GM18867 (cell line): ENCODE measurements at regions not wholly inside any gene's neighbourhood (a gene's known extent, or its start where the extent isn't known, plus 50 kb on each side); places are given as distances from the start of the nearest gene placed in this dataset.
A peak's percentile ranks its signal among the peaks of the same experiment; 100 is the strongest.

Experiments used
- ATAC-seq: cut with Tn5 transposase; IDR thresholded peaks from one replicate; pipeline ENCODE4 v1.9.1; 2021; ENCODE audit warnings: mild to moderate bottlenecking, moderate library complexity; ENCODE audit not compliant: unreplicated experiment

DNA sequence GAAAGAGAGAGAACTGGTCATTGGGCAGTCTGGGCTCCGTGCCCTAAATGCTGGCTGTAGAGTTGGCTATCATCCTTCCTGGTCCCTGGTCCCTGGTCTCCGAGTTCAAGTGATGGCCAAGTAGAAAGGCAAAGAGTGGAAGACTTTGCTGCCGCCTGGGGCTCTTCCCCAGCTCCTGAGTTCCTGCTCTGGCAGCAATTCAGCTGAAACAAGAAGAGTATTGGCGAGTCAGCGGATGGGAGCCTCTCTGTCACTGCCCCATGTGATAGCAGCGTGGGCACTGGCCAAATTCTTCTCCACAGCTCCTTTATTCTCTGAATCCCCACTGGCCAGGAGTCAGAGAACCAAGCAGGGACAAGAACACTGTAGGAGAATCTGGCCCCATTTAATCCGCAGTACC is 351.0 kb upstream of the POU3F3 start:
- ATAC-seq = no peak

DNA sequence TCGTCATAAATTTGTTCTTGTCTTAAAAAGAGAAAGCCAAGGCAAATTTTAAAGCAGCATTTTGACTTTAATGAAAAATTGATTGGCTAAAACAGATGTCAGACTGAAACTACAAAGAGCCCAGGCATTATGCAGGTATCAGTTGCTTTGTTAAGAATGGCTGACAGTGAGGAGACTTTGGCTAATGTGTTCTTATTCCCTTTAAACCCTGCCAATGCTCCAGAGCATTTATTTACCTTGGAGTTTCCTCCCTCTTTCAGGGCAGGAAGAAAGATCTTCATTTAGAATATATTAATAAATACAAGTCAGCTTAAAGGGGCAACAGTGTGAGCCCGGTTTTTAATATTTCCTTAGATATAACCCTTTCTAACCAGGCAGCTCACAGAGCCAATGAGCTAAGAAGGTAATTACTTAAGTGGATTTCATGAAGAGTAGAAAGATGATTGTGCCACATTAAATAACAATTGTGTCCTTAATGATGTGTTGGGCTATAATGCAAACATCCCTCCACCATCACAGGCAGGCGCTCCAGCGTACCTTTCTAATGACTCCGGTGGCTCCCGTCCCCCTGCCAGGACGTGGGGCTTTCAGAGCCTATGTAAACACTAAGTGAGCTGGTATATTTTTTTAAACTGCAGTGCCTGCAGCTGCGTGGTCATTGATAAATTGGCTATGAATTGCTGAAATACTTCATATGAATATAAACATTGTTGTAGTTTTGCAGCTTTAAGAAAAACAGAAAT is 349.4 kb upstream of the POU3F3 start:
- ATAC-seq = no peak

DNA sequence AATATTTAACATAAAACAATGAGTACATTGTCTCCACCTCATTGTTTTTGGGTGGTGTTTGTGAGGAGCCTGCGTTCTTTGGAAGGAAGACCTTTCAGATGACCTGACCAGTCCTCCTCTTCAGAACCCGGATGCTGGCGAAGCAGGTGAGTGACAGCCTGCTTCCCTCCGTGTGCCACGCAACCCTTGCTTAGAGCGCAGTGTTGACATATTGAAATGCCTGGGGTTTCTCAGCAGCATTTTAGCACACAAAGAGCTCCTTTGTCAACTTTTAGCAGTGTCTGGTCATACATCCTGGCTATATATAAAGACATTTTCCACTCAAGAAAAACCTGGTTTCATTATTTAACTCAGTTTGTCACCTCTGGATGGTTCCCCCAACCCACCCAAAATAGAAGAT is 335.7 kb upstream of the POU3F3 start:
- no peak for ATAC-seq

DNA sequence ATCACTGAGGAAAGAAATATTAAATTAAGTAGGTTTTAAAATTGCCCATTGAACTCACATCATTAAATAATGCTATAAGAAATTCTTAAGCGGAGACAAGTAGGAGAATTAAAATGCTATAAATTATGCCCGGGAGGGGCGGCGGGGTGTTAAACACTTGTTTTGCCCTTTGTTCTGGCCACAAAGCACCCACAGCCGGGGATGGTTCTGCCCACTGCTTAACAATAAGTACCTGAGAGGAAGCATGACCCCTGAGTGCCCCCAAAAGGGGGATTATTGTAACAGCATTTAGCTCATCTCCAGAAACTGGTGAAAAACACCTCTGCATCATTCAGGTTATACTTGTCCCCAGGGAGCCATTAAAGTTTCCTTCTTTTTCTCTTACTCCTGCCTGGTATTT is 332.7 kb upstream of the POU3F3 start:
- ATAC-seq = no peak

DNA sequence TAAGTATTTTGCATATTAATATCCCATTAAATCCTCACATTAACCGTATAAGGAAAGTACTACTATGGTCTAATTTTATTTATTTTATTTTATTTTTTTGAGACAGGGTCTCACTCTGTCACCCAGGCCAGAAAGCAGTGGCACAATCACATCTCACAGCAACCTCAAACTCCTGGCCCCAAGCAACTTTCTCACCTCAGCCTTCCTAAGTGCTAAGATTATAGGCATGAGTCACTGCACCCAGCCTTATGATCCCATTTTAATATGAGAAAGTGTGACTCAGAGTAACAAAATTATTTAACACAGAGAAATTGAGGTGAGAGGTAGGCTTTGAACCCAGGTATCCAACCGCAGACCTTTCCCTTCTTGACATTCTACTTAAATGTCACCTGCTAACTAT is 330.0 kb upstream of the POU3F3 start:
- ATAC-seq = no peak

DNA sequence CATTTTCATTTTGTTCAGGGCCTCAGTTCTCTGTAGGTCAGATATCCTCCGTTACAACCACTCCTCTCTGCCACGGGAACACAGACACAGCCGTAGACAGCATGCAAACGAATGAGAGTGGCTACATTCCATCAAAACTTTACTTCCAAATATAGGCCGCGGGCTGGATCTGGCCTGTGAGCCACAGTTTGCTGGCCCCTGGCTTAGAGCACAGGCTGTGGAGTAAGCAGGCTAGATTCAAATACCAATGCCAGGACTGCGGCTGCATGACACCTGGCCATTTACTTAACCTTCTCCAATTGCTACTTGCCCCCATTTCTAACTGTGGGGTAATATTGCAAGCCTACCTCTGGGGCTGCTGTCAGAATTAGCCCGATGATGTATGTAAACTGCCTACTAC is 325.8 kb upstream of the POU3F3 start:
- ATAC-seq = no peak

DNA sequence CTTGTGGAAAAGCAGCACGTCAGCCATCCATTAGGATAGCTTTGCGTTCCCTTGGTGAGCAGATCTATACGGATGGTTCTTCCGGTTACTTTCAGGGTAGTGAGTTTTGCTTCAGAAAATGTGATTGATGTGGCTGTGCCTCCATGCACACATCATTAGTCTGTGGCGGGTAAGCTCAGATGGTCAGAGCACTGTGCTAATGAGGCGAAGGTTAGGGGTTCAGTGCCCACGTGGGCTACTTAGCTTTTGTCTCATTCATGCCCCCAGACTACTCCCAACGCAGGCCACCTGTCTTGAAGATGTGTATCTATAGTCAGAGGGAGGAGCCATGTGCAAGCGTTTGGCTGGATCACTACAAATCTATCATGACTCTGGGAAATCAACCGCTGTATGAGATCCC is 322.8 kb upstream of the POU3F3 start:
- ATAC-seq = no peak

DNA sequence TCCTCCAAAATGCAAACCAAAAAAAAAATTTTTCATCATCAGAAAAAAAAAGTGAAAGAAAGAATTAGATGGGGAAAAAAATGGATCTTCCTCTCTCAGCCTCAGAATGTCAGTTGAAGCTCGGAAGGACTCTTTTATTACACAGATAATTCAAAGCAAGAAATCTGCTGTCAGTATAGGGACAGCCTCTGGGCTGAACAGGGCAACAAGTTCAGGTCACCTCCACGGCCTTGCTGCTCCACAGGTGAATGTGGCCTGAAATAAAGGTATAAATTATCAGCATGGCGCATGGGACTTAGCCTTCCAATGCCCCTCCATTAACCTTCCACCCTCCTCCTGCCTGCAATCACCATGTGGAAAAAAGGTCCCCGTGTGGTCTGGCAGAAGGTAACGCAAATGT is 316.8 kb upstream of the POU3F3 start:
- no peak for ATAC-seq

DNA sequence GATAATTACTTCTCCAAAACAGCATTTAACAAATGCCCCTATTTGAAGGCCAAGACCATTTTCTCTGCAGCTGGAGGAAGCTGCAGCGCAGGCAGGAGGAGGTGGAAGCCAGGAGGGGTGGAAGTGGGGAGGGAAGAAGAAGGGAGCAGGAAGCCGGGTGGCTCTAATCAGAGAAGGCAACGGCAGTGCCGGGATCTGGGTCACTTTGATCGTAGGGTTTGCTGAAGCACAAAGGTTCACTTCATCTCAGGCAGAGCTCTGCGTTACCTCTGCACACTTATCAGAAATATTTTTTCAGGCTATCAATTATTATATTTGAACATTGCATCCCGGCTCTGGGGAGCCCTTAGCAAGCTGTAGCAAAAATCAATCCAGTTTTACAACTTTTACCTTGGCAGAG is 315.8 kb upstream of the POU3F3 start:
- ATAC-seq = no peak

DNA sequence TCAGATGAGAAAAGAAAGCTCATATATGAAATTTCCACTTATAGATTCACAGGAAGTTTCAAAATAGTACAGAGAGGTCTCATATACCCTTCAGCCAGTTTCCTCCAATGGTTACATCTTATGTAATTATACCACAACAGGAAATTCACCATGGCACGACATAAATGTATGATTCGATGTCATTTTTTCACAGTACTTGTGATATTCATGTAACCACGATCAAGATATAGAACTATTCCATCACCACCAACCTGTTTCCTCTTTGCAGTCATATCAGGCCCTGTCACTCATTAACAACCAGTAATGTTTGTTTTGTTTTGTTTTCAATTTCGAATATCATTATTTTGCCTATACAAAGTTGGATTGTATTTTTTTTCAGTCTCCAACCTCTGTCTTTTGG is 314.3 kb upstream of the POU3F3 start:
- peak; percentile 73 for ATAC-seq

DNA sequence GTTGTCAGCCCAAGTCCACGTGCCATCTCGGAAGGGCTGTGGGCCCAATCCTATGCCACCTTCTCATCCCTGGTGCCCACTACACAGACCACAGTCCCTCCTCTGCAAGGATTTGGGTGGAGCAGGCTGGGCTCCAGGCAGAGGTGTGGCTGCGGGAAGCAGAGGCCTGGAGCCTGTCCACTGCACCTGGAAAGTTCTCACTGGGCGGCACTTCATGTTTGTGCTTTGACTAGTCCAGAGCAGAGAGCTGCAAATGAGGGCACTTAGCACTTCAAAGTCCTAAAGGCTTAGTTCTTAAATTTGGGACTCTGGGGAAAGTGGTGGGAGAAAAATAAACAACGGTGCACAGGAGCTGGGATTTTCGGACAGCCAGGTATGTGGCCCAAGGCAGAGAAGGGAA is 308.9 kb upstream of the POU3F3 start:
- no peak for ATAC-seq

DNA sequence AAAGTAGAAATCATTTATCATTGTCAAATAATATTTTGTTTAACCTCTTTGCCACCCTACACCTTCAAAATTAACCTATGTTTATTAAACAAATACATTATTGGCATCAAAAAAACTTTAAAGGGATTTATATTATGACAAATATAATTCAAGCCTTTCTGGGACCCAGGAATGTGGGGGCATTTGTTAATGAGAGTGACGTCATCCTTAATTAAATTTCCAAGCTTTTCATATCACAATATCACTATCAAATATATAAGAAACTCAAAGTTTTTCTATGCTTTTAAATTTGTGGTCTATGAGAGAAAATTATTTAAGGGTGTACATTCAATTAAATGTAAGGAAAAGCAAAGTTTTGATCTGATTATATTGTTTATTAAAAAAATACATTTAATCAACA is 307.4 kb upstream of the POU3F3 start:
- ATAC-seq = no peak

DNA sequence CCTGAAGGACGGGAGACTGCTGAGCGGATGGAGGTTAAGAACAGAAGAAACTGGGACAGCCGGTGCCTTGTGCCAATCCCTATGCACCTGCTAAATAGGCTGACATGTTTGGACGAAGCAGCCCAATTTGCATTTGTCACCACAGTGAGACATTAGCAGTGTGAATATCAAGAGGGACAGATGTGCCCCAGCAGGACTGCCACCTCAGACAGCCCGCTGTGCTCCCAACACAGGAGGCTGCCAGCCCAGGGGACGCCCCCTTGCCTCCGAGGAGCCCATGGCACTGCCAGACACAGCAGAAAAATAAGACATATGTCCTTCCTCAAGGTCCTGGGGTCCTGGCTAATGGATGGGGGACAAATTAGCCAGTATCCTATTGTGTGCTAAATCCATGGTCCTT is 306.7 kb upstream of the POU3F3 start:
- no peak for ATAC-seq

DNA sequence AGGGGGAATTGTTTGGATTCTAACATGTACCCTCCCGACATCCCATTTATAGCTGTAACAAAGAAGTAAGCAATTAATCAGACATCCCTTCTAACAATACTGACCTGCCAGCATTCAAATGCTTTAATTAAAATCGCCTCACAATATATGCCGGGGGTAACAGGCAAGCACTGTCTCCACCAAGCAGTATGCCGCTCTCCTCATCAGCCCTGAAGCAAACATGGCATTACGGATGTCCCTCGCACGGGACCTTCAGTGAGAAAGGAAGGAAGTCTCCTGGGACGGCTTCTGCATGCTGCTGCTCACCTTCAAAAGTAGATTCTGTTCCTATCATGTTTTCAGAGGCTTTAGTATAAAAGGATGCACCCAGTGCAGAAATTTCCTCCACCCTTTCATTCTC is 292.7 kb upstream of the POU3F3 start:
- no peak for ATAC-seq

DNA sequence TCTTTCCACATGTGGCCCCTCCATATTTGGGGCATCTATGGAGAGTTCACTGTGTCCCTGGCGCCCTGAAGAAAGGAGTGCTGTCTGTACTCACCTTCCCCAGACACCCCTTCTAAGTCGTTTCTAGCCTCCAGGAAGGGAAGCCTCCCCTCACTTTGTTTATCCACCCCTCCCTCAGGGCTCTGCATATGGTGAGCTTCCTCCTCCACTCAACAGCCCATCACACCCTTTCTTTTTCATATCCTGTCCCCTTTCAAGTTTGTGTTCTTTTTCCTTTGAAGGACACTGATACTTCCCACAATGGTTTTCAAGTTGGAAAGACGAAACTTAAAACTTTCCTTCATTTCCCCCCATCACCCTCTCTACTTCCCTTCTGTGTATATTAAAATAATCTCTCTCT is 291.4 kb upstream of the POU3F3 start:
- ATAC-seq = no peak

DNA sequence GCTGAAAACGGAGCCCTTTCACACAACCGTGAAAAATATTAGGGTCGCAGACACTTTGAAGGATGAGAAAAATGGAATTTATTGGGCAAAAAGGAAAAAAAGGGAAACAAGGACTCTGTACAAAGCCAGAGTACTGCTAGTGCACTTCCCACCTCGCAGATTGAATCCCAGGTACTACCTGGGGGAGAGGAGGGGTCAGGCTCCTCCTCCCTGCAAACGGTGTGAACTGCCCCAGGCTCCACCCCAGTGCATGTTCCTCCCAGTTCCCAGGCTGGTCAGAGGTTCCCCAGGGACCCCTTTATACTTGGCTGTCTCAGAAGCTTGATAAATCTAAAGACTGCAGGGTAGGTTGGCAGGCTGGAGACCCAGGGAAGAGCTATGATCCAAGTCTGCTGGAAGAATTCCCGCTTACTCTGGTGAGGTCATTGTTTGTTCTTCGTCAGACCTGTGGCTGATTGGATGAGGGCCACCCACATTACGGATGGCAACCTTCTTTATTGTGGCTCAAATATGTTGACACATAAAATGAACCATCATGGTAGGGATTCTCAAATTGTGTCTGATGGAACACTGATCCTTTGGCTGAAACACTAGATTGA is 290.4 kb upstream of the POU3F3 start:
- ATAC-seq = no peak

DNA sequence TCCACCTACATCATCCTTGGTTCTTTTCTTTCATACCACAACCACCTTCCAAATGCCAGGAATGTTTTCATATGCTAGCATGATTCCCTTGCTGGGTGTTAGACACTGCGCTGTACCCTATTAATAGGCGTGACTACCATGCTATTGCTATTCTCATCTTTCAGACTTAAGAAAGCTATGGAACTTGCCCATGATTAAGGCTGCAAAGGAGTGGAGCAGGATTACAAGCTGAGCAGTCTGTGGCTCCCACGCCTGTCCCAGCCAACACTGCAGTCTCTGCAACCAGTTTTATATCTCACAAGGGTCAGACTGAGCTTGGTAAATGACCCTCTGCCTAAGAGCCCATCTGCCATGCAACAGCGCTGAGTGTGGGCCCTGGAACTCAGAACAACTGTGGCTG is 285.7 kb upstream of the POU3F3 start:
- no peak for ATAC-seq

DNA sequence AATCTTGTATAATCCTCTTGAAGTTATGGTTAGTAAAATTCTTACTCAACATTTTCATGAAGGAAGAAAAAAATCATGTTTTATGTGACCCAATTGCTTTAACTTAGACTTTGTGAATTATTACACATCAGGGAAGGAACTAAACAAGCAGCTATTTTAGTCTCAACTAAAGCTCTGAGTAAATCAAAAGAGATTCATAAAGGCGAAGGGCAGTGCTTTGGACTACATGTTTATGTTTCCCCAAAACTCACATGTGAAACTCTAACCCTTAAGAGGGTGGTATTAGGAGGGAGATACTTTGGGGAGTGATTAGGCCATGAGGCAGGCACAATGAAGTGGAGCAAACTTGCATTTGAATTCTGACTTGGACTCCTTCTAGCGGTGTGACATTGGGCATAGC is 283.7 kb upstream of the POU3F3 start:
- no peak for ATAC-seq

DNA sequence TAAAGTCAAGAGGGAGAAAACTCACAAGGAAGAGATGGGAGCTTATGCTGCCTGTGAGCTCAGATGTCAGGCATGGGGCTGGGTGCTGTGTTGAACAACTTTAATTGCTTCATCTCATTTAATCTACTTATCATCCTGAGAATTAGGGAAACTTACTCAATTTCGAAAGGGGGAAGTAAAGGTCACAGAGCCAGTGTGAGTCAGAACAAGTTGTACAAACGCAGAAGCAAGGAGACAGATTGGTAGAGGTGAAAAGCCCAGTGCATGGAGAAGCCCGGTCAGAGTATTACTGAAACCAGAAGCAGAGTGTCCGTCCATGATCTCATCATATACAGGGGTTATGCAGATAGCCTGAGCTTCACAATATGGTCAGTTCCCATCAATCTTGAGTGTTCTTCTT is 281.1 kb upstream of the POU3F3 start:
- ATAC-seq = no peak

DNA sequence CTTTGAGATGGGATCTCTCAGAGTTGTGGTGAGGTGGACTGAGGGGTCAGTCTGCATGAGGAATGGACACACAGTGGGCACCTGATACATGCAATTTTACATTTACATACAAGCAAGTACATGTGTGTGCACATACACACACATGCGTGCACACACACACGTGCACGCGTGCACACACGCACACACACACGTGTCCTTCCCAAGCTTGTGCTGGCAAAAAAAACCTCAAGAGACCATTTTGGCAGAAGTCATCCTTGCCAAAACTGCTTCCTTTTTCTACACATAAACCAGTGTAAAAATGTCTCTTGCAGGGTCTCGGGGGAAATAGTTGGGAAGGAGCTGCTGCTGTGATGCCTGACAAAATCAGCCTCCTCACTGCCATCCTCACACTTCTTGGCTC is 279.5 kb upstream of the POU3F3 start:
- ATAC-seq = no peak

DNA sequence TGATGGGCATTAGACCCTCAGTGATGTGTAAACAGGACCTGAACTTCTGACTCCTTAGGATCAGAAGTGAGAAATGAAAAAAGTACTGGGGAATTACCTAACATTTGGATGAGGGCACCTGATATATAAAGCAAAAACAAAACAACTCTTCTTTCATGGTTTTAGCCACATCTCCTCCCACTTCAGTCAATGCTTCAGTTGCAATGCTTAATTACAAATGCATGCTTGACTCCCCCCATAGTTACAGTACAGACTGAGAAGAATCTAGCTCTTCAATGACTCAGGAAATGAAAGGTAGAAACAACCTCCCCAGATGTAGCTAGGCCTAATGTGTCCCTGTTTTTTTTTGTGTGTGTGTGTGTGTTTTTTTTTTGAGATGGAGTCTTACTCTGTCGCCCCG is 276.8 kb upstream of the POU3F3 start:
- peak; percentile 65 for ATAC-seq

DNA sequence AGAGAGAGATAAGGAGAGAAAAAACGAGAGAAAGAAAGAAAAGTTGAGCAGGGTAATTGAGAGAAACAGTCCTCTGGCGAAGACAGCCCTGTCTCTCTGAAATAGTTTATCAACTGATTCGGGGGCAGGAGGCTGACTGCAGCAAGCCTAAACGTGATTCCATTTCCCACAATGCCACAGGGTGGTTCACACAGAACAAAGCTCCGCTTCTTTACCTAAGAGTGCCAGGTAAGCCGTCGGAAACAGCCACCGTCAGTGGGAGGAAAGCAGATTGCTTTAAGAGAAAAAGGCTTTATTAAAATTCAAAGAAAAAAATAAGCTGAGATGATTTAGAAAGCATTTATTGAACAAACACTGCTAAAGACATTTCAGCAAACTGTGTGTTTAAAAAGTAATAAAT is 271.4 kb upstream of the POU3F3 start:
- ATAC-seq = no peak

DNA sequence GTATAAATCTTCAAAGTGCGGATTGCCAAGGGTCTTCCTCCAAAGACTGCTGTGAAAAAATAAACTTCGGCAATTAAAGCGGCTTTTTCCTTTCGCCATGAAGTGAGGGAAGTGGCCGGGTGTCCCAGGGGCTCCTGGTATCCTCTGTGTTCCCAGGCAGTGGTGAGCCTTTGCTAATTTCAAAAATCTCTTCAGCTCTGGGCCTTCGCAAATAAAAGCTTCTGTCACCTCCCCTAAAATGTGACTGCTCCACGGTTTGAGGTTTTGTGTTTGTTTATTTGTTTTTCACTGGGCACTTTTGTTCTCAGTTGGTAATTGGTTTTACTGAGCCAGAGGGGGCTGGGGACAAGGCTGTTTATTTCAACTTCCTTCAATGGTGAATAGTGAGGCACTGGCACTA is 270.1 kb upstream of the POU3F3 start:
- ATAC-seq = no peak
